GM19035 (cell line): ENCODE measurements at regions not wholly inside any gene's neighbourhood (a gene's known extent, or its start where the extent isn't known, plus 50 kb on each side); places are given as distances from the start of the nearest gene placed in this dataset.
"Not testable (repeated sequence)": the region's sequence is repeated elsewhere in the genome, so short reads cannot be mapped to it uniquely, and the experiment has no call there.

Experiments used
- ATAC-seq: cut with Tn5 transposase; IDR thresholded peaks from one replicate; pipeline ENCODE4 v1.9.1; 2021; ENCODE audit not compliant: unreplicated experiment

- ATAC-seq, result no peak
Measured at GRCh38 chr13:31515427-31515826, 223.9 kb upstream of the RXFP2 start.

GRCh38 chr13:31517599-31517998 is 221.7 kb upstream of the RXFP2 start:
- no peak for ATAC-seq

GRCh38 chr13:31518645-31519044 is 220.7 kb upstream of the RXFP2 start:
- ATAC-seq, result no peak

- ATAC-seq, result no peak
Measured at GRCh38 chr13:31521435-31521834, 217.9 kb upstream of the RXFP2 start.

- ATAC-seq, result no peak
Measured at GRCh38 chr13:31522396-31522795, 216.9 kb upstream of the RXFP2 start.

- ATAC-seq, result no peak
Measured at GRCh38 chr13:31528176-31528575, 211.2 kb upstream of the RXFP2 start.

- ATAC-seq, result no peak
Measured at GRCh38 chr13:31528758-31529157, 210.6 kb upstream of the RXFP2 start.

GRCh38 chr13:31530922-31531321 is 208.4 kb upstream of the RXFP2 start:
- no peak for ATAC-seq

GRCh38 chr13:31537052-31537451 is 202.3 kb upstream of the RXFP2 start:
- no peak for ATAC-seq

GRCh38 chr13:31538067-31539042 is 201.0 kb upstream of the RXFP2 start:
- no peak for ATAC-seq

GRCh38 chr13:31540281-31540680 is 199.0 kb upstream of the RXFP2 start:
- no peak for ATAC-seq

GRCh38 chr13:31543190-31543589 is 196.1 kb upstream of the RXFP2 start:
- ATAC-seq, result no peak

- ATAC-seq, result no peak
Measured at GRCh38 chr13:31545616-31546015, 193.7 kb upstream of the RXFP2 start.

- no peak for ATAC-seq
Measured at GRCh38 chr13:31556376-31556775, 182.9 kb upstream of the RXFP2 start.

GRCh38 chr13:31584221-31584620 is 155.1 kb upstream of the RXFP2 start:
- ATAC-seq, result not testable (repeated sequence)

GRCh38 chr13:31587698-31588266 is 151.5 kb upstream of the RXFP2 start:
- no peak for ATAC-seq

- no peak for ATAC-seq
Measured at GRCh38 chr13:31588316-31588715, 151.0 kb upstream of the RXFP2 start.

- ATAC-seq, result no peak
Measured at GRCh38 chr13:31588893-31589292, 150.4 kb upstream of the RXFP2 start.

GRCh38 chr13:31591642-31592233 is 147.6 kb upstream of the RXFP2 start:
- ATAC-seq, result no peak

- no peak for ATAC-seq
Measured at GRCh38 chr13:31594056-31594455, 145.3 kb upstream of the RXFP2 start.

- no peak for ATAC-seq
Measured at GRCh38 chr13:31595563-31595962, 143.8 kb upstream of the RXFP2 start.

GRCh38 chr13:31598990-31599389 is 140.3 kb upstream of the RXFP2 start:
- ATAC-seq, result no peak
